WTC11 (cell line): ENCODE measurements at regions not wholly inside any gene's neighbourhood (a gene's known extent, or its start where the extent isn't known, plus 50 kb on each side); places are given as distances from the start of the nearest gene placed in this dataset.

Experiments
- ATAC-seq: fragments of 200-7000 bp; cut with Tn5 transposase; 2 replicates; pipeline ENCODE4 v1.10.0; 2021; ENCODE audit warnings: mild to moderate bottlenecking, moderate library complexity
- CTCF ChIA-PET: fragments of 300-600 bp; sonication (Branson Sonifier 250); formaldehyde crosslinking; loops from one replicate; lab custom pipeline; 2021; ENCODE audit warnings: antibody characterized with exemption; lab: Charles Lee
- POLR2A ChIA-PET: fragments of 350-600 bp; sonication (Branson Sonifier 250); formaldehyde crosslinking; loops from one replicate; lab custom pipeline; 2021; ENCODE audit warnings: antibody characterized with exemption; lab: Charles Lee
- DNase-seq: peaks from one replicate; pipeline ENCODE4 v3.0.0; 2021; ENCODE audit warnings: low spot score
- H3K27ac Mint-ChIP-seq: 2 replicates; pipeline ENCODE4 v1.8.0; 2021; ENCODE audit warnings: mixed read lengths
- H3K27me3 Mint-ChIP-seq: 2 replicates; pipeline ENCODE4 v1.8.0; 2021; ENCODE audit warnings: low read depth, mild to moderate bottlenecking, moderate library complexity, mixed read lengths
- H3K36me3 Mint-ChIP-seq: 2 replicates; pipeline ENCODE4 v1.8.0; 2021; ENCODE audit warnings: mixed read lengths
- H3K4me1 Mint-ChIP-seq: 2 replicates; pipeline ENCODE4 v1.8.0; 2022; ENCODE audit warnings: mixed read lengths
- H3K4me3 Mint-ChIP-seq: 2 replicates; pipeline ENCODE4 v1.8.0; 2021; ENCODE audit warnings: mild to moderate bottlenecking, moderate library complexity, mixed read lengths
- H3K9me3 Mint-ChIP-seq: 2 replicates; pipeline ENCODE4 v1.8.0; 2021; ENCODE audit warnings: mixed read lengths
- CBFB ChIP-seq: sonication (generic); formaldehyde crosslinking; IDR thresholded peaks from 2 replicates; pipeline ENCODE4 v1.8.1; 2022; ENCODE audit warnings: mild to moderate bottlenecking, low read depth, missing genetic modification reagents
- JUN ChIP-seq: sonication (generic); formaldehyde crosslinking; IDR thresholded peaks from 2 replicates; pipeline ENCODE4 v1.8.0; 2023; ENCODE audit warnings: mild to moderate bottlenecking, missing genetic modification reagents
- PRDM15 ChIP-seq: sonication (generic); formaldehyde crosslinking; IDR thresholded peaks from 2 replicates; pipeline ENCODE4 v1.8.0; 2022; ENCODE audit warnings: missing genetic modification reagents
- PRRX2 ChIP-seq: fragments of 250-450 bp; sonication (Bioruptor Pico); IDR thresholded peaks from 2 replicates; pipeline ENCODE4 v1.8.0; 2021; ENCODE audit warnings: mild to moderate bottlenecking
- SMAD3 ChIP-seq: sonication (generic); formaldehyde crosslinking; IDR thresholded peaks from 2 replicates; pipeline ENCODE4 v1.8.0; 2022; ENCODE audit warnings: missing genetic modification reagents, mild to moderate bottlenecking, borderline replicate concordance
- SOX15 ChIP-seq: fragments of 250-450 bp; sonication (Bioruptor Pico); IDR thresholded peaks from 2 replicates; pipeline ENCODE4 v1.9.0; 2021; ENCODE audit warnings: mild to moderate bottlenecking
- TEAD1 ChIP-seq: sonication (generic); formaldehyde crosslinking; IDR thresholded peaks from 2 replicates; pipeline ENCODE4 v1.8.0; 2022; ENCODE audit warnings: mild to moderate bottlenecking, missing genetic modification reagents
- USF1 ChIP-seq: sonication (generic); formaldehyde crosslinking; IDR thresholded peaks from 2 replicates; pipeline ENCODE4 v1.8.0; 2022; ENCODE audit warnings: mild to moderate bottlenecking, missing genetic modification reagents
- ZBTB21 ChIP-seq: sonication (generic); formaldehyde crosslinking; IDR thresholded peaks from 2 replicates; pipeline ENCODE4 v1.8.1; 2023; ENCODE audit warnings: mild to moderate bottlenecking, missing genetic modification reagents, borderline replicate concordance
- ZNF219 ChIP-seq: sonication (generic); formaldehyde crosslinking; IDR thresholded peaks from 2 replicates; pipeline ENCODE4 v1.8.0; 2023; ENCODE audit warnings: missing genetic modification reagents, mild to moderate bottlenecking, borderline replicate concordance
- TF ChIP-seq, protein P1 (sequence below): fragments of 250-450 bp; sonication (Bioruptor Pico); IDR thresholded peaks from 2 replicates; pipeline ENCODE4 v1.9.0; 2021; ENCODE audit warnings: mild to moderate bottlenecking
- TF ChIP-seq, protein P2 (sequence below): sonication (generic); formaldehyde crosslinking; IDR thresholded peaks from 2 replicates; pipeline ENCODE4 v1.8.1; 2023; ENCODE audit warnings: mild to moderate bottlenecking, missing genetic modification reagents, borderline replicate concordance
- TF ChIP-seq, protein P3 (sequence below): sonication (generic); formaldehyde crosslinking; IDR thresholded peaks from 2 replicates; pipeline ENCODE4 v1.8.1; 2022; ENCODE audit warnings: low read depth, mild to moderate bottlenecking, moderate library complexity, missing genetic modification reagents, borderline replicate concordance
- TF ChIP-seq, protein P4 (sequence below): sonication (generic); formaldehyde crosslinking; IDR thresholded peaks from 2 replicates; pipeline ENCODE4 v1.8.1; 2022; ENCODE audit warnings: low read depth, missing genetic modification reagents, borderline replicate concordance

GRCh38 chr2:239509373-239510143, 108.7 kb upstream of the HDAC4 start (continued):
- TF ChIP-seq, protein P1, sequence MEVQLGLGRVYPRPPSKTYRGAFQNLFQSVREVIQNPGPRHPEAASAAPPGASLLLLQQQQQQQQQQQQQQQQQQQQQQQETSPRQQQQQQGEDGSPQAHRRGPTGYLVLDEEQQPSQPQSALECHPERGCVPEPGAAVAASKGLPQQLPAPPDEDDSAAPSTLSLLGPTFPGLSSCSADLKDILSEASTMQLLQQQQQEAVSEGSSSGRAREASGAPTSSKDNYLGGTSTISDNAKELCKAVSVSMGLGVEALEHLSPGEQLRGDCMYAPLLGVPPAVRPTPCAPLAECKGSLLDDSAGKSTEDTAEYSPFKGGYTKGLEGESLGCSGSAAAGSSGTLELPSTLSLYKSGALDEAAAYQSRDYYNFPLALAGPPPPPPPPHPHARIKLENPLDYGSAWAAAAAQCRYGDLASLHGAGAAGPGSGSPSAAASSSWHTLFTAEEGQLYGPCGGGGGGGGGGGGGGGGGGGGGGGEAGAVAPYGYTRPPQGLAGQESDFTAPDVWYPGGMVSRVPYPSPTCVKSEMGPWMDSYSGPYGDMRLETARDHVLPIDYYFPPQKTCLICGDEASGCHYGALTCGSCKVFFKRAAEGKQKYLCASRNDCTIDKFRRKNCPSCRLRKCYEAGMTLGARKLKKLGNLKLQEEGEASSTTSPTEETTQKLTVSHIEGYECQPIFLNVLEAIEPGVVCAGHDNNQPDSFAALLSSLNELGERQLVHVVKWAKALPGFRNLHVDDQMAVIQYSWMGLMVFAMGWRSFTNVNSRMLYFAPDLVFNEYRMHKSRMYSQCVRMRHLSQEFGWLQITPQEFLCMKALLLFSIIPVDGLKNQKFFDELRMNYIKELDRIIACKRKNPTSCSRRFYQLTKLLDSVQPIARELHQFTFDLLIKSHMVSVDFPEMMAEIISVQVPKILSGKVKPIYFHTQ (CRISPR knock-in tag): no peak
- TF ChIP-seq, protein P2, sequence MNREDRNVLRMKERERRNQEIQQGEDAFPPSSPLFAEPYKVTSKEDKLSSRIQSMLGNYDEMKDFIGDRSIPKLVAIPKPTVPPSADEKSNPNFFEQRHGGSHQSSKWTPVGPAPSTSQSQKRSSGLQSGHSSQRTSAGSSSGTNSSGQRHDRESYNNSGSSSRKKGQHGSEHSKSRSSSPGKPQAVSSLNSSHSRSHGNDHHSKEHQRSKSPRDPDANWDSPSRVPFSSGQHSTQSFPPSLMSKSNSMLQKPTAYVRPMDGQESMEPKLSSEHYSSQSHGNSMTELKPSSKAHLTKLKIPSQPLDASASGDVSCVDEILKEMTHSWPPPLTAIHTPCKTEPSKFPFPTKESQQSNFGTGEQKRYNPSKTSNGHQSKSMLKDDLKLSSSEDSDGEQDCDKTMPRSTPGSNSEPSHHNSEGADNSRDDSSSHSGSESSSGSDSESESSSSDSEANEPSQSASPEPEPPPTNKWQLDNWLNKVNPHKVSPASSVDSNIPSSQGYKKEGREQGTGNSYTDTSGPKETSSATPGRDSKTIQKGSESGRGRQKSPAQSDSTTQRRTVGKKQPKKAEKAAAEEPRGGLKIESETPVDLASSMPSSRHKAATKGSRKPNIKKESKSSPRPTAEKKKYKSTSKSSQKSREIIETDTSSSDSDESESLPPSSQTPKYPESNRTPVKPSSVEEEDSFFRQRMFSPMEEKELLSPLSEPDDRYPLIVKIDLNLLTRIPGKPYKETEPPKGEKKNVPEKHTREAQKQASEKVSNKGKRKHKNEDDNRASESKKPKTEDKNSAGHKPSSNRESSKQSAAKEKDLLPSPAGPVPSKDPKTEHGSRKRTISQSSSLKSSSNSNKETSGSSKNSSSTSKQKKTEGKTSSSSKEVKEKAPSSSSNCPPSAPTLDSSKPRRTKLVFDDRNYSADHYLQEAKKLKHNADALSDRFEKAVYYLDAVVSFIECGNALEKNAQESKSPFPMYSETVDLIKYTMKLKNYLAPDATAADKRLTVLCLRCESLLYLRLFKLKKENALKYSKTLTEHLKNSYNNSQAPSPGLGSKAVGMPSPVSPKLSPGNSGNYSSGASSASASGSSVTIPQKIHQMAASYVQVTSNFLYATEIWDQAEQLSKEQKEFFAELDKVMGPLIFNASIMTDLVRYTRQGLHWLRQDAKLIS (CRISPR knock-in tag): no peak
- TF ChIP-seq PRRX2 (CRISPR knock-in tag) (no peak), SMAD3 (CRISPR knock-in tag) (no peak)
- TF ChIP-seq, protein P3, sequence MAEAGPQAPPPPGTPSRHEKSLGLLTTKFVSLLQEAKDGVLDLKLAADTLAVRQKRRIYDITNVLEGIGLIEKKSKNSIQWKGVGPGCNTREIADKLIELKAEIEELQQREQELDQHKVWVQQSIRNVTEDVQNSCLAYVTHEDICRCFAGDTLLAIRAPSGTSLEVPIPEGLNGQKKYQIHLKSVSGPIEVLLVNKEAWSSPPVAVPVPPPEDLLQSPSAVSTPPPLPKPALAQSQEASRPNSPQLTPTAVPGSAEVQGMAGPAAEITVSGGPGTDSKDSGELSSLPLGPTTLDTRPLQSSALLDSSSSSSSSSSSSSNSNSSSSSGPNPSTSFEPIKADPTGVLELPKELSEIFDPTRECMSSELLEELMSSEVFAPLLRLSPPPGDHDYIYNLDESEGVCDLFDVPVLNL (CRISPR knock-in tag): no peak

DNA sequence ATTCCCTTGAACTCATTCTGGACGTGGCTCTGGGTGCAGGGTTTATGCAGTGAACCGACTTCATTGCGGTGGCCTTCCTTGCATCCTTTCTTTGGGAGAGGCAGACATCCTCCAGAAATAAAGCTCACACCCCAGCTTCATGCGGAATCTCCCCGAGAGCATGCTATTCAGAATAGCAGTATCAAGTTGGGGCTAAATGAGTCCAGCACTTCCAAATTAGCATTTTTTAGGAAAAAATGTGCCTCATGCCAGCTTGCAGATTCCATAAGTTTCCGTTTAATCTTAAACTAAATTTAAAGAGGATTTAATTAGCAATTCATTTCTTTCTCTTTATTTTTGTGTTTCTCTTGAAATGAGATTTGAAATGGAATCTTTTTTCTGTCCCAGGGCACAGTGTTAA, 107.4 kb upstream of the HDAC4 start:
- Mint-ChIP-seq H3K27me3 (no peaks in the 10 kb centered on the region), H3K36me3 (no peaks in the 10 kb centered on the region)
- no peak for ATAC-seq
- TF ChIP-seq, protein P4, sequence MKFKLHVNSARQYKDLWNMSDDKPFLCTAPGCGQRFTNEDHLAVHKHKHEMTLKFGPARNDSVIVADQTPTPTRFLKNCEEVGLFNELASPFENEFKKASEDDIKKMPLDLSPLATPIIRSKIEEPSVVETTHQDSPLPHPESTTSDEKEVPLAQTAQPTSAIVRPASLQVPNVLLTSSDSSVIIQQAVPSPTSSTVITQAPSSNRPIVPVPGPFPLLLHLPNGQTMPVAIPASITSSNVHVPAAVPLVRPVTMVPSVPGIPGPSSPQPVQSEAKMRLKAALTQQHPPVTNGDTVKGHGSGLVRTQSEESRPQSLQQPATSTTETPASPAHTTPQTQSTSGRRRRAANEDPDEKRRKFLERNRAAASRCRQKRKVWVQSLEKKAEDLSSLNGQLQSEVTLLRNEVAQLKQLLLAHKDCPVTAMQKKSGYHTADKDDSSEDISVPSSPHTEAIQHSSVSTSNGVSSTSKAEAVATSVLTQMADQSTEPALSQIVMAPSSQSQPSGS (CRISPR knock-in tag): no peak
- TF ChIP-seq ZNF219: no peak
- no peak for TF ChIP-seq PRRX2 (CRISPR knock-in tag)
- no peak for TF ChIP-seq USF1 (CRISPR knock-in tag)
- no peak for TF ChIP-seq ZBTB21 (CRISPR knock-in tag)
- TF ChIP-seq JUN (CRISPR knock-in tag): no peak
- no peak for TF ChIP-seq PRDM15 (CRISPR knock-in tag)
- no peak for TF ChIP-seq SOX15 (CRISPR knock-in tag)
- no peak for TF ChIP-seq CBFB (CRISPR knock-in tag)
- TF ChIP-seq, protein P1 (CRISPR knock-in tag): no peak
- TF ChIP-seq TEAD1 (CRISPR knock-in tag): no peak
- TF ChIP-seq, all 79 proteins: peak for 0
- H3K27ac Mint-ChIP-seq: no peak overlapping the region
- ChIA-PET POLR2A (no interaction called here), CTCF (no interaction called here)
- H3K4me3 Mint-ChIP-seq: no peak overlapping the region
- no peaks in the 10 kb centered on the region; the same call in 1 of the 2 replicates for H3K9me3 Mint-ChIP-seq
- H3K4me1 Mint-ChIP-seq: peaks cover 4% of the 10 kb centered on the region
- DNase-seq: no peak
